HL-60 (cell line): ENCODE measurements at regions not wholly inside any gene's neighbourhood (a gene's known extent, or its start where the extent isn't known, plus 50 kb on each side); places are given as distances from the start of the nearest gene placed in this dataset.
"Not testable (repeated sequence)": the region's sequence is repeated elsewhere in the genome, so short reads cannot be mapped to it uniquely, and the experiment has no call there.

Source experiments
- DNase-seq, 2 experiments: peaks; one replicate each; pipeline ENCODE4 v3.0.0-alpha.2; 2010 to 2020; ENCODE audit warnings: low read depth in 1 of 2, low spot score in 1 of 2
- H3K27ac ChIP-seq: fragments of 250-450 bp; sonication (Bioruptor Pico); replicated peaks from 2 replicates; pipeline ENCODE4 v1.5.1; 2020; ENCODE audit warnings: mild to moderate bottlenecking, moderate library complexity
- H3K27me3 ChIP-seq: fragments of 250-450 bp; sonication (Bioruptor Pico); 2 replicates; pipeline ENCODE4 v1.5.1; 2021; ENCODE audit warnings: mild to moderate bottlenecking, moderate library complexity; ENCODE audit not compliant: insufficient read depth, poor library complexity, severe bottlenecking
- H3K4me3 ChIP-seq: replicated peaks from 2 replicates; pipeline ENCODE4 v1.5.1; 2011; ENCODE audit warnings: mild to moderate bottlenecking, control low read depth, low read length; ENCODE audit not compliant: insufficient read depth
- GABPA ChIP-seq: IDR thresholded peaks from 2 replicates; pipeline ENCODE4 v1.6.1; 2012; ENCODE audit warnings: low read depth
- POLR2AphosphoS5 ChIP-seq: IDR thresholded peaks from 2 replicates; pipeline ENCODE4 v1.6.1; 2012; ENCODE audit warnings: low read depth
- REST ChIP-seq: IDR thresholded peaks from 2 replicates; pipeline ENCODE4 v1.6.1; 2012; ENCODE audit warnings: low read depth; ENCODE audit not compliant: insufficient replicate concordance
- SPI1 ChIP-seq: IDR thresholded peaks from 2 replicates; pipeline ENCODE4 v1.6.1; 2012; ENCODE audit warnings: low read depth, mild to moderate bottlenecking, borderline replicate concordance
- TF ChIP-seq, protein P1 (sequence below): IDR thresholded peaks from one replicate; pipeline ENCODE4 v1.5.1; 2011; ENCODE audit warnings: low read length, control low read depth, inconsistent platforms; ENCODE audit not compliant: insufficient read depth

DNA sequence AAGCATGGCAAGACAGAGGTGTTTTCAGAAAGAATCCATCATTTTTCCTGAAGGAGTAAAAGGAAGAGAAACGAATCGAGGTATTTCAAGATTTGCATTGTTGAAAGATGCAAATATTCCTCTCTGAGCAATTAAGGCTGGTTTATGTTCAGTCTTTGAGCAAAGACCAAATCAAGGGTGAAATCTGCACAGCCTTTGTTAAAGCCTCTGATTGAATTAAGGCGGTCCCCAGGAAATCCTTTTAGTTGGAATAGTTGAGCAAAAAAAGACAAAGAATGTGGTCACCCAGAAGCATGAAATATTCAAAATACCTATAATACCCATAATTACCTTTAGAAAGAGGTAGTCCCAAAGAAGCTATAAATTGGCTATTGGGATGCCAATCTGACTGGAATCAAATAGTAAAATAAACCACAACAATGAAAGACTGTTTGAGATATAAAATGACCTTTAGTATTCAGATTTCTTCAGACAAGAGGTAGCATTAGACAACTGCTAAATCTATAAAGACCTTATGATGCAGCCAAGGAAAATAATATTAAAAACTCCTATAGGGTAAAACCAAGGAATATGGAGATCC lies 1218.1 kb downstream of the ROBO2 start:
- DNase-seq = no peak
- no peak overlapping the region for H3K4me3 ChIP-seq
- TF ChIP-seq REST = no peak
- TF ChIP-seq POLR2AphosphoS5 = no peak
- no peak for TF ChIP-seq SPI1
- TF ChIP-seq, protein P1, sequence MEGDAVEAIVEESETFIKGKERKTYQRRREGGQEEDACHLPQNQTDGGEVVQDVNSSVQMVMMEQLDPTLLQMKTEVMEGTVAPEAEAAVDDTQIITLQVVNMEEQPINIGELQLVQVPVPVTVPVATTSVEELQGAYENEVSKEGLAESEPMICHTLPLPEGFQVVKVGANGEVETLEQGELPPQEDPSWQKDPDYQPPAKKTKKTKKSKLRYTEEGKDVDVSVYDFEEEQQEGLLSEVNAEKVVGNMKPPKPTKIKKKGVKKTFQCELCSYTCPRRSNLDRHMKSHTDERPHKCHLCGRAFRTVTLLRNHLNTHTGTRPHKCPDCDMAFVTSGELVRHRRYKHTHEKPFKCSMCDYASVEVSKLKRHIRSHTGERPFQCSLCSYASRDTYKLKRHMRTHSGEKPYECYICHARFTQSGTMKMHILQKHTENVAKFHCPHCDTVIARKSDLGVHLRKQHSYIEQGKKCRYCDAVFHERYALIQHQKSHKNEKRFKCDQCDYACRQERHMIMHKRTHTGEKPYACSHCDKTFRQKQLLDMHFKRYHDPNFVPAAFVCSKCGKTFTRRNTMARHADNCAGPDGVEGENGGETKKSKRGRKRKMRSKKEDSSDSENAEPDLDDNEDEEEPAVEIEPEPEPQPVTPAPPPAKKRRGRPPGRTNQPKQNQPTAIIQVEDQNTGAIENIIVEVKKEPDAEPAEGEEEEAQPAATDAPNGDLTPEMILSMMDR = no peak
- TF ChIP-seq GABPA = no peak
- H3K27ac ChIP-seq = no peak overlapping the region
- no peaks in the 10 kb centered on the region for H3K27me3 ChIP-seq

DNA sequence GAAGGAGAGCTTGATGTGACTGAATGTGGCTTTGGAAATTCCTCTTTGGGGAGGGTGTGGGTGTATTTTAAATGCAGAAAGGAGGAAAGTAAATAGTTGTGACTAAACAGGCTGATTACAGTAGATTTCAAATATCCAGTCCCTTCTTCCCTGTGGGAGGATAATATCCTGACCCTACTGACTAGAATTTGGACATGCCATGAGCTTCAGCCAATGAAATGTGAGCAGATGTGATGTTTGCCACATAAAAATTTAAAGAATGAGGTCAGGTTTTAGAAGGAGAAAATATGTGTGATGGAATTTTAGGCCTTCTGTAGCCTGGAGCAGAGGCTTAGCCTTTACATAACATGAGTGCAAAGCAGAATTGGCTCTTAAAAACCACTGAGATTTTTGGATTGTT lies 1218.9 kb downstream of the ROBO2 start:
- H3K4me3 ChIP-seq = no peak overlapping the region
- TF ChIP-seq, protein P1 = no peak
- no peak for TF ChIP-seq SPI1
- no peak for TF ChIP-seq GABPA
- TF ChIP-seq REST = no peak
- no peak for TF ChIP-seq POLR2AphosphoS5
- DNase-seq = no peak
- H3K27ac ChIP-seq = no peak overlapping the region
- H3K27me3 ChIP-seq = no peaks in the 10 kb centered on the region

GRCh38 chr3:78260388-78260787 lies 1220.5 kb downstream of the ROBO2 start:
- no peaks in the 10 kb centered on the region for H3K27me3 ChIP-seq

DNA sequence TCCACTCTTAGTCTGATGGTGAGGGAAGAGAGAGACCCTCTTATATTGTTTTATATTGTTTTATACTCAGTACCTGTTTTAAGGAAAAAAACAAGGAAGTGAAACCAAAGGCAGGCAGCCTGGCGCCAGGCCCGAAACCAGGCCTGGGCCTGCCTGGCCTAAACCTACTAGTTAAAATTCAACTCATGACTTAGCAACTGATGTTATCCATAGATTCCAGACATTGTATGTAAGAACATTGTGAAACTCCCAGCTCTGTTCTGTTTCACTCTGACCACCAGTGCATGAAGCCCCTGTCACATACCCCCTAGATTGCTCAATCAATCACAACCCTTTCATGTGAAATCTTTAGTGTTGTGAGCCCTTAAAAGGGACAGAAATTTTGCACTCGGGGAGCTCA lies 1226.7 kb downstream of the ROBO2 start:
- not testable (repeated sequence) for H3K27ac ChIP-seq, DNase-seq, H3K4me3 ChIP-seq, H3K27me3 ChIP-seq

More at GRCh38 chr3:78260388-78260787, 1220.5 kb downstream of the ROBO2 start:
- no peak for TF ChIP-seq SPI1
- TF ChIP-seq GABPA = no peak
- TF ChIP-seq POLR2AphosphoS5 = no peak
- TF ChIP-seq REST = no peak
- TF ChIP-seq, protein P1 = no peak
- DNase-seq = no peak
- Histone ChIP-seq H3K27ac (no peak overlapping the region), H3K4me3 (no peak overlapping the region)
